A549 (cell line): ENCODE measurements at regions not wholly inside any gene's neighbourhood (a gene's known extent, or its start where the extent isn't known, plus 50 kb on each side); places are given as distances from the start of the nearest gene placed in this dataset.

Experiments used
- ATAC-seq, 2 experiments: fragments of 200-7000 bp in 1 of 2; fragments of >200 bp in 1 of 2; cut with Nextera tagmentation in 1 of 2; cut with Tn5 transposase in 1 of 2; 3 replicates each; pipeline versions ENCODE4 v1.8.0 to v1.9.1; 2018 to 2020; ENCODE audit warnings: mild to moderate bottlenecking in 1 of 2, moderate library complexity in 1 of 2
- CTCF ChIA-PET: fragments of 300-600 bp; sonication (Branson Sonifier 250); formaldehyde crosslinking; extraction: SDS; loops from one replicate; lab custom pipeline; 2021; ENCODE audit warnings: antibody characterized with exemption, inconsistent platforms; lab: Yijun Ruan, JAX
- POLR2A ChIA-PET: fragments of 350-600 bp; formaldehyde crosslinking; extraction: SDS; loops from one replicate; lab custom pipeline; 2021; ENCODE audit warnings: antibody characterized with exemption, inconsistent platforms; lab: Yijun Ruan, JAX
- DNase-seq, 2 experiments: peaks; one replicate each; pipeline versions ENCODE4 v3.0.0 to v3.0.0-alpha.2; 2011 to 2016; ENCODE audit warnings: low read depth in 1 of 2, low spot score in 1 of 2
- FAIRE-seq: peaks from 2 replicates; lab custom pipeline; 2011; peaks lifted over from hg19 to GRCh38; lab: Jason Lieb, UNC
- H3K27ac ChIP-seq, 2 experiments: fragments of >200 bp; sonication (Bioruptor Twin); formaldehyde crosslinking; 3 replicates each; pipeline ENCODE4 v1.5.1; 2016 to 2017
- H3K4me1 ChIP-seq: fragments of >200 bp; sonication (Bioruptor Twin); formaldehyde crosslinking; 3 replicates; pipeline ENCODE4 v1.6.1; 2016
- H3K4me2 ChIP-seq: fragments of >200 bp; sonication (Bioruptor Twin); formaldehyde crosslinking; 3 replicates; pipeline ENCODE4 v1.6.1; 2016
- H3K4me3 ChIP-seq: fragments of >200 bp; sonication (Bioruptor Twin); formaldehyde crosslinking; 3 replicates; pipeline ENCODE4 v1.5.1; 2016
- H3K9me3 ChIP-seq: fragments of >200 bp; sonication (Bioruptor Twin); formaldehyde crosslinking; 3 replicates; pipeline ENCODE4 v1.6.1; 2016
- BHLHE40 ChIP-seq: IDR thresholded peaks from 2 replicates; pipeline ENCODE4 v1.6.1; 2012; ENCODE audit warnings: low read depth, low read length, inconsistent platforms
- CBX8 ChIP-seq: fragments of 200-600 bp; sonication (generic); IDR thresholded peaks from 2 replicates; pipeline ENCODE4 v1.6.1; 2016
- CHD2 ChIP-seq: fragments of 150-350 bp; IDR thresholded peaks from 2 replicates; pipeline ENCODE4 v1.6.1; 2014; ENCODE audit warnings: low read length; ENCODE audit not compliant: partially characterized antibody
- CHD4 ChIP-seq: fragments of 200-600 bp; sonication (generic); IDR thresholded peaks from 2 replicates; pipeline ENCODE4 v1.6.1; 2016; ENCODE audit warnings: antibody characterized with exemption, mild to moderate bottlenecking, borderline replicate concordance
- EHMT2 ChIP-seq: fragments of 200-600 bp; sonication (generic); IDR thresholded peaks from 2 replicates; pipeline ENCODE4 v1.6.1; 2016; ENCODE audit warnings: antibody characterized with exemption, low read depth, mild to moderate bottlenecking, moderate library complexity
- FOSB ChIP-seq: fragments of 250-450 bp; sonication (Bioruptor Pico); IDR thresholded peaks from 2 replicates; pipeline ENCODE4 v1.5.0; 2020; ENCODE audit warnings: mild to moderate bottlenecking, moderate library complexity
- FOSL2 ChIP-seq, 2 experiments: fragments of 450-650 bp in 1 of 2; fragments of >200 bp in 1 of 2; sonication (Bioruptor Twin) in 1 of 2; formaldehyde crosslinking; IDR thresholded peaks; 2 replicates each; pipeline versions ENCODE4 v1.5.0 to v1.6.1; 2016 to 2020; ENCODE audit warnings: mild to moderate bottlenecking in 1 of 2, moderate library complexity in 1 of 2
- GATA3 ChIP-seq: IDR thresholded peaks from 2 replicates; pipeline ENCODE4 v1.6.1; 2012; ENCODE audit warnings: borderline replicate concordance
- HOXB13 ChIP-seq: fragments of 250-450 bp; sonication (Bioruptor Pico); IDR thresholded peaks from 2 replicates; pipeline ENCODE4 v1.5.0; 2020; ENCODE audit warnings: low read depth, mild to moderate bottlenecking, moderate library complexity
- KDM5A ChIP-seq: fragments of 200-600 bp; sonication (generic); IDR thresholded peaks from 2 replicates; pipeline ENCODE4 v1.6.1; 2016; ENCODE audit warnings: antibody characterized with exemption, mild to moderate bottlenecking
- MAFK ChIP-seq: fragments of 450-650 bp; IDR thresholded peaks from 2 replicates; pipeline ENCODE4 v1.6.1; 2014; ENCODE audit not compliant: partially characterized antibody
- MAZ ChIP-seq: fragments of 150-350 bp; IDR thresholded peaks from 2 replicates; pipeline ENCODE4 v1.6.1; 2014; ENCODE audit warnings: antibody characterized with exemption, low read depth, low read length, borderline replicate concordance
- NFE2L2 ChIP-seq: fragments of 150-350 bp; conservative IDR thresholded peaks from 2 replicates; pipeline ENCODE4 v1.6.1; 2014; ENCODE audit warnings: low read length
- NPAS2 ChIP-seq: fragments of 250-450 bp; sonication (Bioruptor Pico); IDR thresholded peaks from 2 replicates; pipeline ENCODE4 v1.8.0; 2022; ENCODE audit warnings: mild to moderate bottlenecking, moderate library complexity, borderline replicate concordance
- PHF8 ChIP-seq: fragments of 200-600 bp; sonication (generic); IDR thresholded peaks from 2 replicates; pipeline ENCODE4 v1.6.1; 2016; ENCODE audit warnings: low read depth, mild to moderate bottlenecking, antibody characterized with exemption, moderate library complexity, borderline replicate concordance
- POLR2AphosphoS2 ChIP-seq: conservative IDR thresholded peaks from 2 replicates; pipeline ENCODE4 v1.6.1; 2012; ENCODE audit warnings: low read length, improper control_type of control experiment, inconsistent platforms
- RAD21 ChIP-seq, 2 experiments: fragments of >200 bp in 1 of 2; sonication (Bioruptor Twin) in 1 of 2; formaldehyde crosslinking in 1 of 2; IDR thresholded peaks in 1 of 2; conservative IDR thresholded peaks in 1 of 2; 2 replicates in 1 of 2; 3 replicates in 1 of 2; pipeline ENCODE4 v1.6.1; 2012 to 2018; ENCODE audit warnings: inconsistent platforms in 1 of 2
- RCOR1 ChIP-seq: fragments of 150-350 bp; IDR thresholded peaks from 2 replicates; pipeline ENCODE4 v1.6.1; 2014; ENCODE audit warnings: antibody characterized with exemption, low read length, low read depth
- SMC3 ChIP-seq: fragments of >200 bp; sonication (Bioruptor Twin); formaldehyde crosslinking; IDR thresholded peaks from 3 replicates; pipeline ENCODE4 v1.6.1; 2018; ENCODE audit warnings: inconsistent platforms
- SREBF2 ChIP-seq: fragments of 450-650 bp; IDR thresholded peaks from 2 replicates; pipeline ENCODE4 v1.6.1; 2014; ENCODE audit warnings: mild to moderate bottlenecking, moderate library complexity
- WGBS: methylation state at CpG from one replicate; pipeline ENCODE4 v1.1.6; 2017; ENCODE audit errors: missing lambda C conversion rate; 5-methylcytosine and 5-hydroxymethylcytosine counted together
- TF ChIP-seq, protein P1 (sequence below): fragments of 200-600 bp; sonication (generic); IDR thresholded peaks from 2 replicates; pipeline ENCODE4 v1.6.1; 2016; ENCODE audit warnings: antibody characterized with exemption, mild to moderate bottlenecking, moderate library complexity
- TF ChIP-seq, protein P2 (sequence below): fragments of >200 bp; sonication (Bioruptor Twin); formaldehyde crosslinking; IDR thresholded peaks from 3 replicates; pipeline ENCODE4 v1.5.1; 2016
- TF ChIP-seq, protein P3 (sequence below): fragments of >200 bp; sonication (Bioruptor Twin); formaldehyde crosslinking; IDR thresholded peaks from 2 replicates; pipeline ENCODE4 v1.6.1; 2016
- TF ChIP-seq, protein P4 (sequence below): IDR thresholded peaks from 2 replicates; pipeline ENCODE4 v1.6.1; 2012; ENCODE audit warnings: low read depth, borderline replicate concordance

DNA sequence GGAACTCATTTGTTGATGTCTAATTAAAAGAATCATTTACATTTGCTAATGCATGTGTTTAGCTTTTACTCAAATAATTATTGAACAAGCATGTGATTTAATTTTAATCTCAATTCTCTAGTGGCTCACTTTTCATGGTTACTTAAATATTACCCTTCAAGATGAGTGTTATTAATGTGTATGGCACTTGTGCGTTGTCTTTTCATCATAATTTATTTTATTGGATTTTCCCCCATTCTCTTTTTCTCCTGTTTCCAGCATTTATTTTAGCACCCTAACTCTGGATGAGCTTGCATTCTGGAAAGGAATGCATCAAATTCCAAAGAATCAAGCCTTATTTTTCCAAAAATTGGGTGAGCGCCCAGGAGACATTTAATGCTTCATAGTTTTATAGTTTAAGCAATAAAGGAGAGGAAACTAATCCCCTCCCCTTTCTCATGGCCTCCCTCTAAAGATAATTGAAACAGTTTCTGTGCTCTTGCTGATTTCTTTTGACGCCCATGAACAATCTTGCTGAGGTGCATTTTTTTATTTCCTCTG is 191.1 kb upstream of the FAT4 start (continued):
- TF ChIP-seq, protein P1, sequence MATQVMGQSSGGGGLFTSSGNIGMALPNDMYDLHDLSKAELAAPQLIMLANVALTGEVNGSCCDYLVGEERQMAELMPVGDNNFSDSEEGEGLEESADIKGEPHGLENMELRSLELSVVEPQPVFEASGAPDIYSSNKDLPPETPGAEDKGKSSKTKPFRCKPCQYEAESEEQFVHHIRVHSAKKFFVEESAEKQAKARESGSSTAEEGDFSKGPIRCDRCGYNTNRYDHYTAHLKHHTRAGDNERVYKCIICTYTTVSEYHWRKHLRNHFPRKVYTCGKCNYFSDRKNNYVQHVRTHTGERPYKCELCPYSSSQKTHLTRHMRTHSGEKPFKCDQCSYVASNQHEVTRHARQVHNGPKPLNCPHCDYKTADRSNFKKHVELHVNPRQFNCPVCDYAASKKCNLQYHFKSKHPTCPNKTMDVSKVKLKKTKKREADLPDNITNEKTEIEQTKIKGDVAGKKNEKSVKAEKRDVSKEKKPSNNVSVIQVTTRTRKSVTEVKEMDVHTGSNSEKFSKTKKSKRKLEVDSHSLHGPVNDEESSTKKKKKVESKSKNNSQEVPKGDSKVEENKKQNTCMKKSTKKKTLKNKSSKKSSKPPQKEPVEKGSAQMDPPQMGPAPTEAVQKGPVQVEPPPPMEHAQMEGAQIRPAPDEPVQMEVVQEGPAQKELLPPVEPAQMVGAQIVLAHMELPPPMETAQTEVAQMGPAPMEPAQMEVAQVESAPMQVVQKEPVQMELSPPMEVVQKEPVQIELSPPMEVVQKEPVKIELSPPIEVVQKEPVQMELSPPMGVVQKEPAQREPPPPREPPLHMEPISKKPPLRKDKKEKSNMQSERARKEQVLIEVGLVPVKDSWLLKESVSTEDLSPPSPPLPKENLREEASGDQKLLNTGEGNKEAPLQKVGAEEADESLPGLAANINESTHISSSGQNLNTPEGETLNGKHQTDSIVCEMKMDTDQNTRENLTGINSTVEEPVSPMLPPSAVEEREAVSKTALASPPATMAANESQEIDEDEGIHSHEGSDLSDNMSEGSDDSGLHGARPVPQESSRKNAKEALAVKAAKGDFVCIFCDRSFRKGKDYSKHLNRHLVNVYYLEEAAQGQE: no peak
- TF ChIP-seq NPAS2 (CRISPR knock-in tag): no peak
- TF ChIP-seq CHD2: no peak
- TF ChIP-seq FOSB (CRISPR knock-in tag): no peak

- H3K27ac ChIP-seq: no peak overlapping the region
- TF ChIP-seq, protein P2, sequence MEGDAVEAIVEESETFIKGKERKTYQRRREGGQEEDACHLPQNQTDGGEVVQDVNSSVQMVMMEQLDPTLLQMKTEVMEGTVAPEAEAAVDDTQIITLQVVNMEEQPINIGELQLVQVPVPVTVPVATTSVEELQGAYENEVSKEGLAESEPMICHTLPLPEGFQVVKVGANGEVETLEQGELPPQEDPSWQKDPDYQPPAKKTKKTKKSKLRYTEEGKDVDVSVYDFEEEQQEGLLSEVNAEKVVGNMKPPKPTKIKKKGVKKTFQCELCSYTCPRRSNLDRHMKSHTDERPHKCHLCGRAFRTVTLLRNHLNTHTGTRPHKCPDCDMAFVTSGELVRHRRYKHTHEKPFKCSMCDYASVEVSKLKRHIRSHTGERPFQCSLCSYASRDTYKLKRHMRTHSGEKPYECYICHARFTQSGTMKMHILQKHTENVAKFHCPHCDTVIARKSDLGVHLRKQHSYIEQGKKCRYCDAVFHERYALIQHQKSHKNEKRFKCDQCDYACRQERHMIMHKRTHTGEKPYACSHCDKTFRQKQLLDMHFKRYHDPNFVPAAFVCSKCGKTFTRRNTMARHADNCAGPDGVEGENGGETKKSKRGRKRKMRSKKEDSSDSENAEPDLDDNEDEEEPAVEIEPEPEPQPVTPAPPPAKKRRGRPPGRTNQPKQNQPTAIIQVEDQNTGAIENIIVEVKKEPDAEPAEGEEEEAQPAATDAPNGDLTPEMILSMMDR: no peak
- TF ChIP-seq MAFK (no peak), FOSL2 (IDR thresholded peaks at IDR 0.05) (no peak), FOSL2 (CRISPR knock-in tag; IDR thresholded peaks at IDR 0.05) (no peak), PHF8 (no peak), POLR2AphosphoS2 (no peak), CBX8 (no peak), MAZ (no peak), GATA3 (no peak), EHMT2 (no peak), SMC3 (no peak)
- no peaks in the 10 kb centered on the region; the same call in 1 of the 3 replicates for H3K4me1 ChIP-seq
- ChIA-PET CTCF (no interaction called here), POLR2A (no interaction called here)
- no peak overlapping the region for H3K4me2 ChIP-seq
- H3K4me3 ChIP-seq: no peak overlapping the region
- FAIRE-seq: no peak
- no peaks in the 10 kb centered on the region for H3K9me3 ChIP-seq
- no peak for ATAC-seq
- no peak for DNase-seq
These were observed 193.2 kb upstream of the FAT4 start for GRCh38 chr4:125121581-125121980.

- POLR2A ChIA-PET: no interaction called here
- Histone ChIP-seq H3K4me3 (no peak overlapping the region), H3K4me1 (peaks cover 11% of the 10 kb centered on the region; the same call in 2 of the 3 replicates), H3K27ac (no peak overlapping the region), H3K4me2 (peak overlapping the region; percentile 42; the same call in 2 of the 3 replicates), H3K9me3 (no peaks in the 10 kb centered on the region)
- ATAC-seq (no peak), FAIRE-seq (no peak), DNase-seq (no peak)
- TF ChIP-seq RCOR1 (no peak), POLR2AphosphoS2 (no peak), CHD4 (no peak), BHLHE40 (no peak), KDM5A (no peak), HOXB13 (CRISPR knock-in tag) (no peak), NFE2L2 (no peak), RAD21 (conservative IDR thresholded peaks at IDR 0.05 in 1 of 2, IDR thresholded peaks at IDR 0.05 in 1 of 2) (no peak), SREBF2 (no peak)
- TF ChIP-seq, protein P3, sequence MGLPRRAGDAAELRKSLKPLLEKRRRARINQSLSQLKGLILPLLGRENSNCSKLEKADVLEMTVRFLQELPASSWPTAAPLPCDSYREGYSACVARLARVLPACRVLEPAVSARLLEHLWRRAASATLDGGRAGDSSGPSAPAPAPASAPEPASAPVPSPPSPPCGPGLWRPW: no peak
- TF ChIP-seq, protein P4, sequence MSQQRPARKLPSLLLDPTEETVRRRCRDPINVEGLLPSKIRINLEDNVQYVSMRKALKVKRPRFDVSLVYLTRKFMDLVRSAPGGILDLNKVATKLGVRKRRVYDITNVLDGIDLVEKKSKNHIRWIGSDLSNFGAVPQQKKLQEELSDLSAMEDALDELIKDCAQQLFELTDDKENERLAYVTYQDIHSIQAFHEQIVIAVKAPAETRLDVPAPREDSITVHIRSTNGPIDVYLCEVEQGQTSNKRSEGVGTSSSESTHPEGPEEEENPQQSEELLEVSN: no peak
- WGBS: 3% methylated on average over 1 of the region's 1 CpG
- CTCF ChIA-PET: no interaction called here
These were observed 198.3 kb upstream of the FAT4 start for GRCh38 chr4:125116431-125116830.
